ENCODE measurements at regions not wholly inside any gene's neighbourhood (a gene's known extent, or its start where the extent isn't known, plus 50 kb on each side); places are given as distances from the start of the nearest gene placed in this dataset.

- TF ChIP-seq EP300 (IDR thresholded peaks at IDR 0.05) (no peak), CTCF (IDR thresholded peaks at IDR 0.05) (no peak), POLR2AphosphoS5 (IDR thresholded peaks at IDR 0.05) (no peak)
Measured at GRCh38 chr21:14878971-14879370, 185.8 kb downstream of the NRIP1 start.
